Cardiac septum (tissue), 1 donor: ENCODE measurements at regions not wholly inside any gene's neighbourhood (a gene's known extent, or its start where the extent isn't known, plus 50 kb on each side); places are given as distances from the start of the nearest gene placed in this dataset.

Source experiments
- DNase-seq: peaks from one replicate; pipeline ENCODE4 v3.0.0-alpha.2; 2020; ENCODE audit warnings: low spot score
- intact Hi-C: fragments of 100-400 bp; cut with DNase I; formaldehyde crosslinking; loops from one replicate; pipeline ENCODE4 v1.14.0; 2022
- donor health status: DM: no; HTN: no; CAD: no.

DNA sequence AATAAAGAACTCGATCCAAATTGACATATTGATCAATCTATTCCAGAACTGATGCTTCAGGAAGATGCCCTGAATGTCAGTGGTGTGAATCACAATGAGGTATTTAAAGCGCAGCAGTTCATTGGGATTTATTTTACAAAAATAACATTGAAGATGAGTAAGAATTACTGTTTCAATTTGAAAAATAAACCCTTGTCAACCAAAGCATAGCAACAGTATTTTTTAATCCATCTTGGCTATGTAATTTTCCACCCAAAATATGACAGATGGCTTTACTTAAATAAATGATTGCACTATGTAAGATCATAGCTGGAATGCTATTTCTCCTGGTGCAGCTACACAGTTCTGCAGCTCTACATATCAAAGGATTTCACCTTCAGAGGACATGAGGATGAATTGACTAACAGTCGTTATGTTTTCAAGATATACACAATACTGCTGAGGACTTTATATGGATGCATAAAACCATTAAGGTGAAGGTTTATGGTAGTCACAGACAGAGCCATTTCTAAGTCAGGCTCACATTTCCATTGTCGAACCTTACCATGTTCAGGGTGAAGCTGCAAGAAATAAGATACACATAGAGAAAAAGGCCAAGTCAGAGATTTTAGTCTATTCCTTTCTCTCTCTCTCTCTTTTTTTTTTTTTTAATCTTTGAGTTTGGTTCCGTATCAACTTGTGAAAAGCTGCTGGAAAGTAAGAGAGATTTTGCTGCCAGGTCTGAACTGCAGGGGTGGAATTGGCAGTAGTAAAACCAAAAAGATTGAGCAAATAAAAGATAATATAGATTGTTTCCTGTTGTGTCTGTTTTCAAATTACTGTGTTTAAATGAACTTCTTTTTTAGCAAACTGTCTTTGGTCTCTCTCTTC lies 398.0 kb upstream of the CDH20 start:
- DNase-seq = no peak
- intact Hi-C loops = no loop called here

GRCh38 chr18:60936101-60936500 lies 397.1 kb upstream of the CDH20 start:
- intact Hi-C loops = no loop called here
- DNase-seq = no peak

DNA sequence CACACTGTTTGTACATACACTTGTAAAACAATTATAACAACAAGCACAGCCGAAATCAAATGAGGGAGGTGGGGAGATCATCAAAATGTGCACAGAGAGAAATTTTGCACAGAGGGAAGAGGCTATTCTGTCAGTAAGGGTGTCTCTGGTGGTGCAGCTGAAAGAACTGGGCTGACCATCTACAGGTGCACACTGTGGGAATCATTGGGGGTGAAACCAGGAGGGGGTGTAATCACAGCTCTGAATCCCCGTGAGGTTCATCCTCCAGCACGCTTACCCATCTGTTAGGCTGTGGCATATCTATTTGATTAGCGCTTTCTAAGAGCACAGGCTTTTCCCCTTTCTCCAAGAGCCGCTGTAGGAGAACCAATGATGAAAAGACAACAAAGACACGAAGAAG lies 389.9 kb upstream of the CDH20 start:
- no peak for DNase-seq
- intact Hi-C loops = no loop called here

- DNase-seq = no peak
- intact Hi-C loops = no loop called here
Observed at GRCh38 chr18:60950634-60951033, 382.6 kb upstream of the CDH20 start.

DNA sequence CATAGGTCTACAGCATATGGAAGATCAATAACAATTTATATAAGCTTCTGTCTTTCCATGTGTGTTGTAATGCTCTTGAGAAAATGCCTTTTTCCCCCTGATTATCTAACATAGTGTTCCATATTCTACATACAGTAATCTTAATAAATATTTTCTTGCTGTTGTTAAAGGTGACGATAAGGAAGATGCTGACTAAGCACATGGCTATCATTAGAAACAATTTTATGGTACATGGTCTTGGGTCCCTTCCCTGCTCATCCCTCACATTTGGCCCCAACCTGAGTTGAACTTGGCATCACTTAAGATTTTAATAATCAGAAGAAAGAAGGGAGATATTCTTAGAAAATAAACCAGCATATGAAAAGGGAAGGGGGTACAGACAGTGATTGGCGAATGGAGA lies 382.1 kb upstream of the CDH20 start:
- DNase-seq = no peak
- intact Hi-C loops = no loop called here

DNA sequence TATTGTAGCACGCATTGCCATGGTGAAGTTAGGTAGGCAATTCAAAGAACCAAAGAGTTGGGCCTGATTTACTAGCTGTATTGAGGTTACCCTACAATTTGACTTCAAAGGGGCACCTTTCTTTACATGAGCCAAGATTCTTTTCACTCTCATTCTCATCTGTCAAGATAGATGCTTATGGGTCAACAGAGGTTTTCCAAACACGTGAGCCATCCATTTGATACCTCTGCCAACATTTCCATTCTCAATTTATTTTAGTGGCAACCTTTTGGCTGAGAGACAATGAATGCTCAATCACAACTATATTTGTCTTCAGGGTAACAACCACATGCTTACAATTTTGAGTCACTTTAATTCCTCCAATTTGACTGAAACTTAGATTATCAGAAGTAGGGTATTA lies 370.6 kb upstream of the CDH20 start:
- intact Hi-C loops = no loop called here
- DNase-seq = no peak

GRCh38 chr18:60965856-60966255 lies 367.4 kb upstream of the CDH20 start:
- DNase-seq = no peak
- intact Hi-C loops = no loop called here

- intact Hi-C loops = no loop called here
- DNase-seq = no peak
Observed at GRCh38 chr18:60966876-60967275, 366.4 kb upstream of the CDH20 start.

DNA sequence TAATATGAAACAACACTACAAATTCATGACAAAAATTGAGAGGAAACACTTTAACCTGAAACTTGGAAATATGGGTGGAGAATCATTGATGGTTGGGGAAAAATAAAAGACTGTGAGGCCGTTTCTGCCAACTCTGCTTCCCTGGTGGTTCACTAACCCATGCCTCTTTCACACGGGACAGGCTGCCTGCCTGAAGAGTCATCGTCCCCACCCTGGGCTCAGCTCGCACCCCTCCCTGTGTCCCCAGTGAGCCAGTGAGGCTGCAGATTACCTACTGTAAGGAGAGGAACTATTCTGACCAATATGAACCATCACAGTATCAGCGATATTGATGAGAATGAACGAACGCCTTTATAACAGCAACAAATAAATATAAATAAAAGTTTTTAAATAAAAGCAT lies 357.8 kb upstream of the CDH20 start:
- intact Hi-C loops = no loop called here
- no peak for DNase-seq

DNA sequence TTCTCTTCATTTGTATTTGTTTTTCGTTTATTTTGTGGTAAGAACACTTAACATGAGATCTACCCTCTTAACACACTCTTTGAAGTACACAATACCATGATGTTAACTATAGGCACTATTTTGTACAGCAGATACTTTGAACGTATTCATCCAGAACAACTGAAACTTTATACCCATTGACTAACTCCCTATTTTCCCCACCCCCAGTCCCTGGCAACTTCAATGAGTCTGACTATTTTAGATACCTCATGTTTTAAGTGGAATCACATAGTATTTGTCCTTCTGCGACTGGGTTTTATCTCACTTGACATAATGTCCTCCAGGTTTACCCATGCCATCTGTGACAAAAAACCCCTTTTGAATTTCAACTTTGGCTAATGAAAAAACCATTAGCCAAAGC lies 356.3 kb upstream of the CDH20 start:
- intact Hi-C loops = no loop called here
- DNase-seq = no peak

- no peak for DNase-seq
- intact Hi-C loops = no loop called here
Observed at GRCh38 chr18:60978338-60978737, 354.9 kb upstream of the CDH20 start.

DNA sequence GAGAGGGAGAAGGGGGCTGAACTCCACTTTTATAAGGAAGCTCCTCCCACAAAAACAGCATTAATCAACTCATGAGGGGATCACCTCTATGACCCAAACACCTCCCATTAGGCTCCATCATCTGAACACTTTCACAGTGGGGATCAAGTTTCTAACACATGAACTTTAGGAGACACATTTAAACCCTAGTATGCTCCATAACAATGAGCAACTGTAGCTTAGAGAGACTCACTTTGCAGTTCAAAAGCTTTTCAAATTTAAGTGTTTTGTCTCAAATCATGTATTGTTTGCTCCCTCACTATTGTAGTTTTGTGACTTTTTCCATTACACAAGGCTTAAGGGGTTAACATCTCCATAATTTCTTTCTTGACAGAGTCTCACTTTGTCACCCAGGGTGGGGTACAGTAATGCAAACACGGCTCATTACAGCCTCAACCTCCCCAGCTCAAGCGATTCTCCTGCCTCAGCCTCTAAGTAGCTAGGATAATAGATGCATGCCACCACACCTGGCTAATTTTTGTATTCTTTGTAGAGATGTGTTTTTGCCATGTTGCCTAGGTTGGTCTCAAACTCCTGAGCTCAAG lies 352.7 kb upstream of the CDH20 start:
- no peak for DNase-seq
- intact Hi-C loops = no loop called here

DNA sequence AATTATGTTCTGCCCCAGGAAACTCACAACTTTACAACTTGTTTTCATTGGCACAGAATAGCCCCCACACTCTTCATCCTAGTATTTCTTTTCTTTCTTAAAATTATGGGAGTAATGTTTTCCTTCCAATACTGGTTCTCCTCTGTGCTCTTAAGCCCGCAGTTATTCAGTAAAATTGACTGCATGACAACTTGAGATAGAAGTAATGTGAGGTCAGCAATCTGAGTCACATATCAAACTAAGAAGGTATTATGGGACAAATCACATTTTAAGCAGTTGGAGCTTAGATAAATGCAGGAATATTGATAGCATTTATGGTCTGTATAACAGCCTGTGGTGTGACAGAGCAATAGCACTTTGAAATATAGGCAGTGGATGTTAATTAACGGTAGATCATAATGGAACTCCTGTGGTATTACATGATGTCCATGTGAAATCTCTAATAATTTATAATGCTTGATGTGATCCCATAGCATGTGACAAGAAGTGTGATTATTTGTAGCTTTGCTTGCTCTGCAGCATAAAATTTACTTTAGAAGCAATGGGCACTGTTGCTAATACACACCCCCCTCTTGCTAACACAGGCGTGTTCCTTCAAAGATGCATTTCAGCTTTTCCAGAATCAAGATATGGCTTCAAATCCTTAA lies 351.4 kb upstream of the CDH20 start:
- no peak for DNase-seq
- intact Hi-C loops = no loop called here

DNA sequence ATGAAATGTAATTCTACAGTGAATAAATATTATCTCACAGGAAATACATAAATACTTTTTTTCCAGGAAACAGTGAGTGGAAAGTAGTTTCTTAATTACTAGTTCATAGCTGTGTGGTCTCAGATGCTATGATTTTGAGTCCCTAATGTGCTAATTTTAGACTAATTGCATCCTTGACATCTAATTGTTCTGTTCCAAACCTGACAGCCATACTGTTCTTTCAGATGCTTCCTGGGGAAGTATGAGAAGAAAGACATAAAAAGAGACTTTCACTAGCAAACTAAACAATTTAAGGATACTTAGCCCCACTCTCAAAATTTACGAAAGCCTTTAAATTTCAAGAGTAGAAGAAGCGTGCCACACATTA lies 350.9 kb upstream of the CDH20 start:
- DNase-seq = no peak
- intact Hi-C loops = no loop called here

DNA sequence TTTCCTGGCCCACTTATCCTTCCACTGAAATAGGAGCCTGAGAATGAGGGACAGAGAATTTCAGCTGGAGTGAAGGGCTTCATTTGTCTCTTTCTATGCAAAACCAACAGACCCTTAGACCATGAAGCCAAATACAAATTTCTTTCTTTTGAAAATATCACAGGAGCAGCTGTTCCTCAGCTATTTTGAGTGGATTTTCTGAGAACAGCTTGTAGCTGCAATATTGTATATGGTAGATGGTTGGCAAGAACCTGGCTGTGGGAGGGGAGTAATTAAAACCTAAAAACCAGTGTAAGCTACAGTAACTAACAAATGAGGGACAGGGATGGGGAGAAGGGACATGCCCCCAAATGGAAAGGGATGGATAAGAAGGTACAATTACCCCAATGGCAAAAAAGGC lies 350.3 kb upstream of the CDH20 start:
- DNase-seq = no peak
- intact Hi-C loops = no loop called here

DNA sequence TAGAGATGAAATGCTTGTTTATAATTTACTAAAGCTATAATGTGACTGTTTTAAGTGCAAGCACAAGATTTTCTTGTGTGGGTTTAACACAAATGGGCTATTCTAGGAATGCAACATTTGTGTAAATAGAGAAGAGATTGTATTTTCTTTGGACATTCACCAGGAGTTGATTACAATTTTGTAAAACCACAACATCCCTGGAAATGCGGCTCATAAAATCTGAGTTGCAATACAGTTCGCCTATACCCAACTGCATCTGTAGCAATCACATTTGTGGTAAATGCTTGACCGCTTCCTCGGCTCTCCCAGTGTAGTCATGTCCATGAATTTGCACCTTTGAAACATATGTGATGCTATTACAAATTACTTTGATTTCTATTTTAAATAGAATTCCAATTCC lies 348.7 kb upstream of the CDH20 start:
- no peak for DNase-seq
- intact Hi-C loops = no loop called here

GRCh38 chr18:60987963-60988362 lies 345.3 kb upstream of the CDH20 start:
- intact Hi-C loops = no loop called here
- DNase-seq = no peak

DNA sequence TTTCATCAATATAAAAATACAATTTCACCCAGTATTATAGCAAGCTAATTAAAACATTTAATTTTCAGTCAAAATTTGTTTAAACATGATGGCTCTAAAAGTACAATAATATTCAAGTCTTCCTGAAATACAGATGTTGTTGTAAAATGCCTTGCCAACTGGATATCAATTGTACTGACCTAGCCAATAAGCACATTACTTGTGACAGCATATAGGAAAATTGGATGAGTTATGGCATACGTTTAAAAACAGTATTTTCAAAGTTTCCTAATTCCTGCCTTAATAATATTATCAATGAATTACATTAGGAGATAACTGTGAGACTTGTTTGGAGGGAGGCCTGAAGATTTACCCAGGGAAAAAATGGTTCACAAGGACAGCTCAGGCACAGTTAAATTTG lies 336.9 kb upstream of the CDH20 start:
- intact Hi-C loops = no loop called here
- DNase-seq = no peak

- no peak for DNase-seq
- intact Hi-C loops = no loop called here
Observed at GRCh38 chr18:60996822-60997221, 336.4 kb upstream of the CDH20 start.

DNA sequence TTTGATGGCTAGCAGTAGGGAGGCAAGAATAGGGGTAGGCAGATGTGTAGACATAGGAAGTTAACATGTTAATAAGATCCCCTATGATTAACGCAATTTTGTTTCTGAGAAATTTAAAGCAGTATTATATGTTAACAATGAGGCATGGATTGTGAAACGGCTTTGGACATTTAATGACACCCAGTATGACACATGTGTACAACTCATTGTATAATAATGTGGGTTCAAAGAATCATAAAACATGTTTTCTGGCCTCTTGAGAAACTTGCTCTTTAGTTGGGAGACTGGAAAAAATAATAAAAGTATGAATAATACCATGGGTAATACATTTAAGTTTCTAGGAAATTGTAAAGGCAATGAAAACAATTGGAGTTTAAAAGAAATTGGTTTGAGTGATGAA lies 332.1 kb upstream of the CDH20 start:
- no peak for DNase-seq
- intact Hi-C loops = no loop called here

DNA sequence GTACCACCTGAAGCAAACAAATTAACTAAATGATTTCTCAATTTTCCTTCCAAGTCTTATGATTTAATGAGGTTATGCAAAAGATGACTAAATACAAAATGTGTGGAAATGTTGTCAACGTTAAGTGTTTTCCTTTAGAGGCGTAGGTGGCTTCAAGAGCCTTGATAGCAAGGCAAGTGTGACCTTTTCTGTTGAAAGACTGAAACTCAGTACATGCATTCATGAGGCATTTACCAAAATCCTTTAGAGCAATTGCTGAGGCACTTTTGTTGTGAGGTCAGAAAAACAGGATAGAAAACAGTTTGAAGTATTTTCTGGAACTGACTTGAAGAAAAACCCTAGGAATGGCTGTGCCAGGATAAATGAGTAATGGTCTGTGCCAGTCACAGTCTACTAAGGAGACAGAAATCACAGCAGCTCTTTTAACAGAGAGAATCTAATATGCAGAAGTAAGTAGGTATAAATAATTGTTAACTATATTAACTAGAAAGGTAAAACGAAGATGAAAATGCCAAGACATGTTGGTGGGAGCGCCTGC lies 326.5 kb upstream of the CDH20 start:
- no peak for DNase-seq
- intact Hi-C loops = no loop called here
